BLaER1 (cell line): ENCODE measurements at regions not wholly inside any gene's neighbourhood (a gene's known extent, or its start where the extent isn't known, plus 50 kb on each side); places are given as distances from the start of the nearest gene placed in this dataset.

Experiments used
- H3K27ac ChIP-seq: shearing (Covaris generic); formaldehyde crosslinking; 2 replicates; pipeline ENCODE4 v1.8.1; 2022
- H3K27me3 ChIP-seq: shearing (Covaris generic); formaldehyde crosslinking; 2 replicates; pipeline ENCODE4 v1.8.1; 2022
- H3K36me3 ChIP-seq: shearing (Covaris generic); formaldehyde crosslinking; 2 replicates; pipeline ENCODE4 v1.8.1; 2022
- H3K4me1 ChIP-seq: shearing (Covaris generic); formaldehyde crosslinking; 2 replicates; pipeline ENCODE4 v1.8.1; 2022
- H3K4me2 ChIP-seq: shearing (Covaris generic); formaldehyde crosslinking; 2 replicates; pipeline ENCODE4 v1.8.1; 2022
- H3K4me3 ChIP-seq: shearing (Covaris generic); formaldehyde crosslinking; 2 replicates; pipeline ENCODE4 v1.8.1; 2022
- H3K9ac ChIP-seq: shearing (Covaris generic); formaldehyde crosslinking; 2 replicates; pipeline ENCODE4 v1.8.1; 2022
- H3K9me3 ChIP-seq: shearing (Covaris generic); formaldehyde crosslinking; 2 replicates; pipeline ENCODE4 v1.8.1; 2022
- H4K20me1 ChIP-seq: shearing (Covaris generic); formaldehyde crosslinking; 2 replicates; pipeline ENCODE4 v1.8.1; 2022
- Cebpa-rat ChIP-seq: shearing (Covaris generic); IDR thresholded peaks from 2 replicates; pipeline ENCODE4 v1.8.1; 2022

GRCh38 chr1:239999170-239999569 is 92.5 kb upstream of the FMN2 start:
- H3K36me3 ChIP-seq = no peaks in the 10 kb centered on the region
- no peak for TF ChIP-seq Cebpa-rat
- peaks cover 11% of the 10 kb centered on the region for H3K9me3 ChIP-seq

GRCh38 chr1:240000634-240001033 is 91.0 kb upstream of the FMN2 start:
- peaks cover 11% of the 10 kb centered on the region for H3K9me3 ChIP-seq
- H3K36me3 ChIP-seq = no peaks in the 10 kb centered on the region
- H3K27me3 ChIP-seq = no peaks in the 10 kb centered on the region
- no peaks in the 10 kb centered on the region for H3K4me1 ChIP-seq
- H3K4me2 ChIP-seq = no peak overlapping the region
- H3K27ac ChIP-seq = no peak overlapping the region
- H3K9ac ChIP-seq = no peak overlapping the region
- no peak overlapping the region for H3K4me3 ChIP-seq
- no peaks in the 10 kb centered on the region for H4K20me1 ChIP-seq
- TF ChIP-seq Cebpa-rat = no peak

More at GRCh38 chr1:239999170-239999569, 92.5 kb upstream of the FMN2 start:
- Histone ChIP-seq H3K27ac (no peak overlapping the region), H3K27me3 (no peaks in the 10 kb centered on the region), H3K4me1 (no peaks in the 10 kb centered on the region), H3K4me3 (no peak overlapping the region), H4K20me1 (no peaks in the 10 kb centered on the region), H3K4me2 (no peak overlapping the region), H3K9ac (no peak overlapping the region)

GRCh38 chr1:240001177-240001740 is 90.4 kb upstream of the FMN2 start:
- Histone ChIP-seq H3K4me3 (no peak overlapping the region), H4K20me1 (no peaks in the 10 kb centered on the region), H3K36me3 (no peaks in the 10 kb centered on the region), H3K27me3 (no peaks in the 10 kb centered on the region), H3K4me1 (no peaks in the 10 kb centered on the region), H3K4me2 (no peak overlapping the region), H3K9ac (no peak overlapping the region), H3K9me3 (peaks cover 11% of the 10 kb centered on the region), H3K27ac (no peak overlapping the region)
- no peak for TF ChIP-seq Cebpa-rat

- Histone ChIP-seq H3K27ac (no peak overlapping the region), H3K4me3 (no peak overlapping the region), H3K4me1 (no peaks in the 10 kb centered on the region), H3K27me3 (no peaks in the 10 kb centered on the region), H4K20me1 (no peaks in the 10 kb centered on the region), H3K9me3 (no peaks in the 10 kb centered on the region), H3K4me2 (no peak overlapping the region), H3K9ac (no peak overlapping the region), H3K36me3 (no peaks in the 10 kb centered on the region)
- TF ChIP-seq Cebpa-rat = no peak
Observed at GRCh38 chr1:240004086-240004749, 87.5 kb upstream of the FMN2 start.

GRCh38 chr1:240005997-240006650 is 85.6 kb upstream of the FMN2 start:
- TF ChIP-seq Cebpa-rat = no peak
- no peak overlapping the region for H3K4me2 ChIP-seq
- H3K27ac ChIP-seq = no peak overlapping the region

GRCh38 chr1:240008298-240008697 is 83.4 kb upstream of the FMN2 start:
- H3K9ac ChIP-seq = no peak overlapping the region
- H3K4me1 ChIP-seq = no peaks in the 10 kb centered on the region
- no peak overlapping the region for H3K4me3 ChIP-seq
- H3K4me2 ChIP-seq = no peak overlapping the region
- H3K9me3 ChIP-seq = no peaks in the 10 kb centered on the region
- no peak overlapping the region for H3K27ac ChIP-seq
- no peaks in the 10 kb centered on the region for H3K36me3 ChIP-seq
- no peak for TF ChIP-seq Cebpa-rat
- no peaks in the 10 kb centered on the region for H4K20me1 ChIP-seq
- H3K27me3 ChIP-seq = no peaks in the 10 kb centered on the region

More at GRCh38 chr1:240005997-240006650, 85.6 kb upstream of the FMN2 start:
- Histone ChIP-seq H3K9ac (no peak overlapping the region), H3K27me3 (no peaks in the 10 kb centered on the region), H3K4me1 (no peaks in the 10 kb centered on the region), H3K9me3 (no peaks in the 10 kb centered on the region), H3K36me3 (no peaks in the 10 kb centered on the region), H4K20me1 (no peaks in the 10 kb centered on the region), H3K4me3 (no peak overlapping the region)

GRCh38 chr1:240014051-240014450 is 77.6 kb upstream of the FMN2 start:
- Histone ChIP-seq H3K36me3 (no peaks in the 10 kb centered on the region), H3K27ac (no peak overlapping the region), H4K20me1 (no peaks in the 10 kb centered on the region), H3K4me1 (no peaks in the 10 kb centered on the region), H3K27me3 (no peaks in the 10 kb centered on the region), H3K9ac (no peak overlapping the region), H3K4me2 (no peak overlapping the region), H3K9me3 (peaks cover 6% of the 10 kb centered on the region; the same call in 1 of the 2 replicates), H3K4me3 (no peak overlapping the region)
- no peak for TF ChIP-seq Cebpa-rat

- Histone ChIP-seq H4K20me1 (no peaks in the 10 kb centered on the region), H3K4me1 (no peaks in the 10 kb centered on the region), H3K36me3 (no peaks in the 10 kb centered on the region)
Observed at GRCh38 chr1:240018617-240019016, 73.1 kb upstream of the FMN2 start.

GRCh38 chr1:240019524-240019923 is 72.2 kb upstream of the FMN2 start:
- H3K4me1 ChIP-seq = no peaks in the 10 kb centered on the region
- H3K9ac ChIP-seq = no peak overlapping the region
- no peaks in the 10 kb centered on the region for H3K27me3 ChIP-seq
- no peaks in the 10 kb centered on the region for H3K36me3 ChIP-seq
- TF ChIP-seq Cebpa-rat = no peak
- H3K4me2 ChIP-seq = no peak overlapping the region
- H3K27ac ChIP-seq = no peak overlapping the region
- H3K4me3 ChIP-seq = no peak overlapping the region
- H3K9me3 ChIP-seq = peaks cover 6% of the 10 kb centered on the region; the same call in 1 of the 2 replicates
- no peaks in the 10 kb centered on the region for H4K20me1 ChIP-seq

More at GRCh38 chr1:240018617-240019016, 73.1 kb upstream of the FMN2 start:
- H3K4me2 ChIP-seq = no peak overlapping the region
- H3K4me3 ChIP-seq = no peak overlapping the region
- TF ChIP-seq Cebpa-rat = no peak
- H3K27ac ChIP-seq = no peak overlapping the region
- H3K9me3 ChIP-seq = peaks cover 6% of the 10 kb centered on the region; the same call in 1 of the 2 replicates
- H3K9ac ChIP-seq = no peak overlapping the region
- no peaks in the 10 kb centered on the region for H3K27me3 ChIP-seq

GRCh38 chr1:240020871-240021270 is 70.8 kb upstream of the FMN2 start:
- H3K27me3 ChIP-seq = no peaks in the 10 kb centered on the region
- H3K9ac ChIP-seq = no peak overlapping the region
- TF ChIP-seq Cebpa-rat = no peak
- peaks cover 6% of the 10 kb centered on the region; the same call in 1 of the 2 replicates for H3K9me3 ChIP-seq
- H3K36me3 ChIP-seq = no peaks in the 10 kb centered on the region
- H4K20me1 ChIP-seq = no peaks in the 10 kb centered on the region
- H3K4me2 ChIP-seq = no peak overlapping the region
- H3K4me3 ChIP-seq = no peak overlapping the region
- no peak overlapping the region for H3K27ac ChIP-seq
- no peaks in the 10 kb centered on the region for H3K4me1 ChIP-seq
